HG03159 (cell line): ENCODE measurements at regions not wholly inside any gene's neighbourhood (a gene's known extent, or its start where the extent isn't known, plus 50 kb on each side); places are given as distances from the start of the nearest gene placed in this dataset.

Experiments
- ATAC-seq: cut with Tn5 transposase; IDR thresholded peaks from one replicate; pipeline ENCODE4 v1.9.1; 2021; ENCODE audit warnings: mild to moderate bottlenecking, moderate library complexity; ENCODE audit not compliant: unreplicated experiment

DNA sequence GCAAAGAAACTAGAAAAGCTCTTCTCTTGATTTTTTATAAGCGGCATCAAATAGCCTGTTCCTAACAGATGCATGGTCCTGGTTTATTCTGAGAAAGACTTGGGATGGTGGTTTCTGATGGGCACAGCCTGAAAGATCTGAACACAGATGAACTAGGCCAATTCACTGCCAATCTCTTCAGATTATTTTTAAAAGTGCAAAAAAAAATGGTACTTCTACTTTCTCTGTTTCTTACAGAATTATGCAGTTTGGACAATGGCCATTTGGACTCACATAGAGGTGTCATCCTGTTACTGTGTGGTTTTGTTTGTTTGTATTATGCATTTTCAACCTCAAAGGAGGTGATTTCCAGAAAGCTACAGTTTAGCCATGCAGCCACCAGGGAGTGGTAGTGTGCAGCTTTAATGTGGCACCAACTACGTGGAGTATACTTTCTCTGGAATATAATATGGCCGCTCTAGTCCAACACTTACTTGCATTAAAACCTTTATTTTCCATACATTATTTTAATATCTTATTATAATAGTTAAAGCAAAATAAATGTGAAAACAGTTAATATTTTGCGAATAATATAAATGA is 469.8 kb upstream of the KIRREL3 start:
- ATAC-seq = peak; percentile 80

- no peak for ATAC-seq
These were observed 463.8 kb upstream of the KIRREL3 start for GRCh38 chr11:127464325-127464724.

- ATAC-seq = no peak
These were observed 461.4 kb upstream of the KIRREL3 start for GRCh38 chr11:127462065-127462344.

GRCh38 chr11:127461241-127462064 is 460.9 kb upstream of the KIRREL3 start:
- no peak for ATAC-seq

- no peak for ATAC-seq
These were observed 458.0 kb upstream of the KIRREL3 start for GRCh38 chr11:127458561-127458960.

GRCh38 chr11:127454856-127455255 is 454.3 kb upstream of the KIRREL3 start:
- no peak for ATAC-seq

DNA sequence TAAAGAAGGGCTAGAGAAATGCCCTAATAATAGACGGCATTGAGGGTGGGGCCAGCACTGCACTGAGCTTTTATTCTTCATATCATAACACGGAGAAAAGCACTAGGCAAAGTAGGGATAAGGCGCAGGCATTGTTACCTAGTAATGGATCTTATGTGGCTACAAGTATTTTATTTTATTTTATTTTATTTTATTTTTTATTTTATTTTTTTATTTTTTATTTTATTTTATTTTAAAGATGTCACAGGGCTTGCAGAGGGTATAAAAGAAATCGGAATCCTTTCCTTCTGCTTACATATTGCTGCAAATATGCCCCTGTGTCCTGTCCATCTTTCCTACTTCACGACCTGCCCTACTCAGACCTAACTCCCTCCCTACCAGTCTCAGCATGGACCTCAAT is 452.0 kb upstream of the KIRREL3 start:
- ATAC-seq = no peak

DNA sequence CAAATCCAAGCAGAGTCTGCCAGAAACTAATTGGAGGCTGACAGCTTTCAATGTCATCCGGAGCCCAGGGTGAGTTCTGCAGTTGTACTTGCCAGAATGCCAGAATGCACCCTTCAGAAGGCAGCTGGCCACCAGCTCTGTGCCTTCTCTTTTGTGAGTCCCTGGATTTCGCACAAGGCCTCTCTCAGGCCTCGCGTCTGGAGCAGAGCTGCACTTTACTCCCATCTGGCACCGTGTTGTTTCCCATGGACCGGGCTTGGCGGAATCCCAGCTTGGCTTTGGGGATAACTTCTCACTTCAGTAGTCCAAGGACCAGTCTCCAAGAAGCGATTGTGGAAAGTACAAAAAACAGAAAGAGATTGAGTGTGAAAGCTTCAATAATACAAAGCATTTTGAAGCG is 451.3 kb upstream of the KIRREL3 start:
- no peak for ATAC-seq

GRCh38 chr11:127448101-127448500 is 447.5 kb upstream of the KIRREL3 start:
- ATAC-seq = no peak

DNA sequence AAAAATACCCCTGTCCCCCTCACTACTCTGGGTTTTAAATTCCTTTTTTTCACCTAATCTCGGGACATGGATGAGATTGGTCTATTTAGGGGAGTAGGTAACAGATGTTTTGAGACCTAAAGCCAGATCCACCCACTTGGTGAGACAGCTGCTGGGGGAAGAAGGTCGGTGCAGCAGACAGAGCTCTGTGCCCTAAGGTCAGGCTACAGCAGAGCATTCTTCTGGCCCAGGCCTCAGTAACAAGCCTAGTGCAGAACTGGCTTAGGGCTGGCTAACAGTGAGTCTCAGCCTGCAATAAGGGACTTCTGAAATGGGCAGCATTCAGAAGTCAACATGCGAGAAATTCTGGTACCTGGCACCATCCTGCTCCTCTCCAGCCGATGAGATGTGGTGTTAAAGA is 444.9 kb upstream of the KIRREL3 start:
- no peak for ATAC-seq

DNA sequence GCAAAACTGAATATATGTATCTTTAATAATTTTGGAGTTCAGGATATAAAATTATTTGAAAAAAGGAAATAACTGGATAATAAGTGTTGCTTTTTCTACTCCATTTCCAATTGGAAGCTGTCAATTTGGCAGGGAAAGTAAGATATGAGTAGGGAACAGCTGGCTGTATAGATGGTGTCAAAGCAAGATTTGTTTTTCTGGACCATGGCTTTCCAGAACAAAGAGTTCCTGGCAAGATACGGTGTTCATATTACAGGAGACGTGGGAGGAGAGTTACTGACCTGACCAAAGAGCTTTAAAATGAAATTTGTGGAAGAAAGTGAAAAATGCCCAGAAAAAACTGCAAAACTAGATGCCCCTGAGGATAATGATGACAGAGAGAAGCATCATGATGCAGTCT is 442.7 kb upstream of the KIRREL3 start:
- ATAC-seq = no peak

- ATAC-seq = no peak
These were observed 440.0 kb upstream of the KIRREL3 start for GRCh38 chr11:127440616-127441015.

DNA sequence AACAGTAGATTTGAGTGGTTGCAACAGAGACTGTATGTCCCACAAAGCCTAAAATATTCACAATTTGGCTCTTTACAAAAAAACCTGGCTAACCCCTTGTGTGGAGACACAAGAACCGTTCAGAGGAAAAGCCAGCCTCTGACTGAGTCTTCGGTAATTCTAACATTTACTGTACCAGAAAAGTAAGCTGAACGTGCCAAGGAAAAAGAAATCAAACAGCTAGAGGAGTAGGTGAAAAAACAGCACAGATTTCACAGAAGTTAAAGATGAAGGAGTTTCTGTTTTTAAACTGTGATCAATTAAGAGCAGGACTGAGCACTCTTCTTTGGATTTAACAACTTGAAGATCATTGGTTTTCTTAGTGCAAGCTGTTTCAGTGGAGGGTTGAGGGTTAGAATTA is 424.7 kb upstream of the KIRREL3 start:
- no peak for ATAC-seq

DNA sequence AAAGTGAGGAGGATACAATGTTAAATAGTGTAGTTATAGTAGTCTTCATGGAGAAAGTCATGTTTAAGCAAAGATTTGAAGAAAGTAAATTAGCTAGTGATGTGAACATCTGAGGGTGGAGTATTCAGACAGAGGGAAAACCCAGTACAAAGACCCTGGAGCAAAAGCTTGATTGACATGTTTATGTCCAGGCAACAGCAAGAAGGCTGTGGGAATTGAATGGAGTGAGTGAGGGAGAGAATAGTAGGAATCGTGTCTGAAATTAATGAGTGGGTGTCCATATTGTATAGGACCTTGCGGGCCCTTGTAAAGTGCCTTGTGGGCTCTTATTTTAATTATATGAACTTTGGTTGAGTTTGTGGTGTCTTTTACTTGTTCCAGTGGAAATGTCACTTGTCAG is 424.1 kb upstream of the KIRREL3 start:
- no peak for ATAC-seq

- no peak for ATAC-seq
These were observed 419.6 kb upstream of the KIRREL3 start for GRCh38 chr11:127420139-127420538.

GRCh38 chr11:127412722-127413380 is 412.3 kb upstream of the KIRREL3 start:
- ATAC-seq = no peak

- ATAC-seq = no peak
These were observed 411.7 kb upstream of the KIRREL3 start for GRCh38 chr11:127412234-127412633.

DNA sequence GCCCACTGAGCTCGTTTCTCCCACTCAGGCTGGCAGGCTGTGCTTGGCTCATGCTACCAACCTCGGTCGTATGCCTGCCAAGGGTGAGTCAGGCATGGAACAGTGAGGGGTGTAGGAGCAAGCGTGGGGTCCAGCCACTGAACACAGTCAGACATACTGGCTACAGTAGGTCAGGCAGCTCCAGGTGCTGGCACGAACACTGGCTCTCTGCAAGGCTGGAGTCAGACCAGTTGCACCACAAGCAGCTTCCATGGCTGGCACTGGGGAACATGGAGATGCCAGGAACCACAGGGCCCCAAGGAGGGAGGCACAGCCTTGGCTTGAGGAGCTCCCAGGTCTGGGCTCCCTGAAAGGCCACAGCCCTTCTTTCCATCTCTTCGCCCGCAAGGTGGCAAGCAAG is 410.7 kb upstream of the KIRREL3 start:
- no peak for ATAC-seq

- no peak for ATAC-seq
These were observed 394.5 kb upstream of the KIRREL3 start for GRCh38 chr11:127395034-127395433.

GRCh38 chr11:127393460-127393997 is 393.0 kb upstream of the KIRREL3 start:
- ATAC-seq = no peak

DNA sequence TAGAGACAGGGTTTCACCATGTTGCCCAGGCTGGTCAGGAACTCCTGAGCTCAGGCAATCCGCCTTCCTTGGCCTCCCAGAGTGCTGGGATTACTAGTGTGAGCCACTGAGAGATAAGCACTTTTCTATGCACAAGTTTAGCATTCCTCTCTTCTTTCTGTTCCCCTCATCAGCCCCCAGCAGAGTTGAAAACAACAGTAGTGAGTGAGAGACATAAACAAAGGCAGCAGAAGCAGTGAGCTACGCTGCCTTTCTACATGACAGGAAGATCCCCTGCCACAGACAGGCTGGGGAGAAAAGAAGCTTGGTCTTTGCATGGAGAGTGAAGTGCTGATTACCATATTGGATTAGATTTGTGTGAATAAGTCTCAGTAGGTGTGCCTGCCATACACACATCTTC is 392.0 kb upstream of the KIRREL3 start:
- ATAC-seq = no peak

GRCh38 chr11:127390465-127390864 is 389.9 kb upstream of the KIRREL3 start:
- ATAC-seq = no peak
